Activated T-helper 2 cell treated with anti-CD3 and anti-CD28 coated beads, Interferon-gamma antibody, Interleukin-2, Interleukin-4, amounts not matched to agents 10 μg/mL and 5 μg/mL and 100 μg/mL, durations not matched to agents 14 hours and 24 hours and 36 hours (primary cell): ENCODE measurements at regions not wholly inside any gene's neighbourhood (a gene's known extent, or its start where the extent isn't known, plus 50 kb on each side); places are given as distances from the start of the nearest gene placed in this dataset.

Experiments
- DNase-seq: peaks from one replicate; pipeline ENCODE4 v3.0.0; 2021; ENCODE audit warnings: low spot score
- H3K27ac Mint-ChIP-seq: one replicate; pipeline ENCODE4 v1.8.0; 2021; ENCODE audit warnings: mixed read lengths
- H3K27me3 Mint-ChIP-seq: one replicate; pipeline ENCODE4 v1.8.0; 2021; ENCODE audit warnings: low read depth, mixed read lengths
- H3K36me3 Mint-ChIP-seq: one replicate; pipeline ENCODE4 v1.8.0; 2021; ENCODE audit warnings: low read depth, mixed read lengths
- H3K4me1 Mint-ChIP-seq: one replicate; pipeline ENCODE4 v1.8.0; 2021; ENCODE audit warnings: low read depth, mixed read lengths
- H3K4me3 Mint-ChIP-seq: one replicate; pipeline ENCODE4 v1.8.0; 2021; ENCODE audit warnings: low read depth, mild to moderate bottlenecking, moderate library complexity, mixed read lengths
- H3K9me3 Mint-ChIP-seq: one replicate; pipeline ENCODE4 v1.8.0; 2021; ENCODE audit warnings: mixed read lengths
- intact Hi-C: fragments of 100-400 bp; cut with micrococcal nuclease; formaldehyde crosslinking; loops from one replicate; pipeline ENCODE4 v1.15.1; 2023

GRCh38 chr12:59097876-59098275 lies 177.6 kb upstream of the LRIG3 start:
- no peaks in the 10 kb centered on the region for H3K36me3 Mint-ChIP-seq
- intact Hi-C loops, result no loop called here
- DNase-seq, result no peak

GRCh38 chr12:59096246-59096645 lies 175.9 kb upstream of the LRIG3 start:
- no peak for DNase-seq
- Mint-ChIP-seq H3K27ac (no peak overlapping the region), H3K36me3 (no peaks in the 10 kb centered on the region), H3K4me3 (no peak overlapping the region), H3K4me1 (no peaks in the 10 kb centered on the region), H3K9me3 (no peaks in the 10 kb centered on the region), H3K27me3 (no peaks in the 10 kb centered on the region)
- intact Hi-C loops, result no loop called here

More at GRCh38 chr12:59097876-59098275, 177.6 kb upstream of the LRIG3 start:
- H3K4me3 Mint-ChIP-seq, result no peak overlapping the region
- no peaks in the 10 kb centered on the region for H3K27me3 Mint-ChIP-seq
- no peaks in the 10 kb centered on the region for H3K9me3 Mint-ChIP-seq
- no peak overlapping the region for H3K27ac Mint-ChIP-seq
- H3K4me1 Mint-ChIP-seq, result no peaks in the 10 kb centered on the region

- H3K27me3 Mint-ChIP-seq, result no peaks in the 10 kb centered on the region
- H3K9me3 Mint-ChIP-seq, result no peaks in the 10 kb centered on the region
- no peak overlapping the region for H3K4me3 Mint-ChIP-seq
- intact Hi-C loops, result no loop called here
- H3K27ac Mint-ChIP-seq, result no peak overlapping the region
- no peaks in the 10 kb centered on the region for H3K4me1 Mint-ChIP-seq
- no peaks in the 10 kb centered on the region for H3K36me3 Mint-ChIP-seq
- no peak for DNase-seq
Observed at GRCh38 chr12:59093073-59093772, 172.9 kb upstream of the LRIG3 start.

- no peak for DNase-seq
- Mint-ChIP-seq H3K4me3 (no peak overlapping the region), H3K9me3 (no peaks in the 10 kb centered on the region), H3K36me3 (no peaks in the 10 kb centered on the region), H3K4me1 (no peaks in the 10 kb centered on the region), H3K27ac (no peak overlapping the region), H3K27me3 (no peaks in the 10 kb centered on the region)
- intact Hi-C loops, result no loop called here
Observed at GRCh38 chr12:59088673-59089072, 168.4 kb upstream of the LRIG3 start.

GRCh38 chr12:59087691-59088090 lies 167.4 kb upstream of the LRIG3 start:
- no peaks in the 10 kb centered on the region for H3K9me3 Mint-ChIP-seq
- H3K27me3 Mint-ChIP-seq, result no peaks in the 10 kb centered on the region
- H3K36me3 Mint-ChIP-seq, result no peaks in the 10 kb centered on the region
- H3K4me3 Mint-ChIP-seq, result no peak overlapping the region
- no peak overlapping the region for H3K27ac Mint-ChIP-seq
- H3K4me1 Mint-ChIP-seq, result no peaks in the 10 kb centered on the region
- intact Hi-C loops, result no loop called here
- DNase-seq, result no peak

GRCh38 chr12:59087077-59087673 lies 166.9 kb upstream of the LRIG3 start:
- Mint-ChIP-seq H3K9me3 (no peaks in the 10 kb centered on the region), H3K4me3 (no peak overlapping the region), H3K4me1 (no peaks in the 10 kb centered on the region), H3K36me3 (no peaks in the 10 kb centered on the region), H3K27ac (no peak overlapping the region), H3K27me3 (no peaks in the 10 kb centered on the region)
- DNase-seq, result no peak
- intact Hi-C loops, result no loop called here

GRCh38 chr12:59086126-59086525 lies 165.8 kb upstream of the LRIG3 start:
- Mint-ChIP-seq H3K36me3 (no peaks in the 10 kb centered on the region), H3K27ac (no peak overlapping the region), H3K9me3 (no peaks in the 10 kb centered on the region), H3K4me3 (no peak overlapping the region), H3K27me3 (no peaks in the 10 kb centered on the region), H3K4me1 (no peaks in the 10 kb centered on the region)
- intact Hi-C loops, result no loop called here
- no peak for DNase-seq

GRCh38 chr12:59085690-59086089 lies 165.4 kb upstream of the LRIG3 start:
- no peaks in the 10 kb centered on the region for H3K4me1 Mint-ChIP-seq
- H3K36me3 Mint-ChIP-seq, result no peaks in the 10 kb centered on the region
- no peak for DNase-seq
- no peak overlapping the region for H3K27ac Mint-ChIP-seq
- H3K9me3 Mint-ChIP-seq, result no peaks in the 10 kb centered on the region
- H3K4me3 Mint-ChIP-seq, result no peak overlapping the region
- intact Hi-C loops, result no loop called here
- no peaks in the 10 kb centered on the region for H3K27me3 Mint-ChIP-seq

GRCh38 chr12:59084511-59085375 lies 164.4 kb upstream of the LRIG3 start:
- H3K36me3 Mint-ChIP-seq, result no peaks in the 10 kb centered on the region
- no peaks in the 10 kb centered on the region for H3K27me3 Mint-ChIP-seq
- DNase-seq, result no peak
- intact Hi-C loops, result no loop called here
- H3K4me3 Mint-ChIP-seq, result no peak overlapping the region
- H3K4me1 Mint-ChIP-seq, result no peaks in the 10 kb centered on the region
- no peaks in the 10 kb centered on the region for H3K9me3 Mint-ChIP-seq
- H3K27ac Mint-ChIP-seq, result no peak overlapping the region

GRCh38 chr12:59082952-59083351 lies 162.6 kb upstream of the LRIG3 start:
- peaks cover 2% of the 10 kb centered on the region for H3K27me3 Mint-ChIP-seq
- no peaks in the 10 kb centered on the region for H3K4me1 Mint-ChIP-seq
- H3K9me3 Mint-ChIP-seq, result no peaks in the 10 kb centered on the region
- no peaks in the 10 kb centered on the region for H3K36me3 Mint-ChIP-seq
- H3K27ac Mint-ChIP-seq, result no peak overlapping the region
- intact Hi-C loops, result no loop called here
- H3K4me3 Mint-ChIP-seq, result no peak overlapping the region
- no peak for DNase-seq

GRCh38 chr12:59080101-59080500 lies 159.8 kb upstream of the LRIG3 start:
- H3K9me3 Mint-ChIP-seq, result no peaks in the 10 kb centered on the region
- no peak for DNase-seq
- intact Hi-C loops, result no loop called here
- H3K27ac Mint-ChIP-seq, result no peak overlapping the region
- no peak overlapping the region for H3K4me3 Mint-ChIP-seq
- H3K27me3 Mint-ChIP-seq, result peaks cover 2% of the 10 kb centered on the region
- no peaks in the 10 kb centered on the region for H3K4me1 Mint-ChIP-seq
- no peaks in the 10 kb centered on the region for H3K36me3 Mint-ChIP-seq

GRCh38 chr12:59079472-59079871 lies 159.2 kb upstream of the LRIG3 start:
- Mint-ChIP-seq H3K27me3 (peaks cover 2% of the 10 kb centered on the region), H3K36me3 (no peaks in the 10 kb centered on the region), H3K9me3 (no peaks in the 10 kb centered on the region), H3K4me1 (no peaks in the 10 kb centered on the region), H3K27ac (no peak overlapping the region), H3K4me3 (no peak overlapping the region)
- no peak for DNase-seq
- intact Hi-C loops, result no loop called here

GRCh38 chr12:59079002-59079401 lies 158.7 kb upstream of the LRIG3 start:
- DNase-seq, result no peak
- Mint-ChIP-seq H3K9me3 (no peaks in the 10 kb centered on the region), H3K36me3 (no peaks in the 10 kb centered on the region), H3K27ac (no peak overlapping the region), H3K4me1 (no peaks in the 10 kb centered on the region), H3K27me3 (peaks cover 2% of the 10 kb centered on the region), H3K4me3 (no peak overlapping the region)
- intact Hi-C loops, result no loop called here
